Ramos (cell line): ENCODE measurements at regions not wholly inside any gene's neighbourhood (a gene's known extent, or its start where the extent isn't known, plus 50 kb on each side); places are given as distances from the start of the nearest gene placed in this dataset.

ENCODE experiments used
- in situ Hi-C: fragments of 300-500 bp; cut with MboI; formaldehyde crosslinking; loops from one replicate; pipeline ENCODE4 v1.14.3; 2022; ENCODE audit warnings: low sequenced_read_pairs; ENCODE audit not compliant: unreplicated experiment

- in situ Hi-C loops = no loop called here
Measured at GRCh38 chr1:219478811-219479210, 134.1 kb downstream of the ZC3H11B start.

GRCh38 chr1:219477861-219478260, 135.0 kb downstream of the ZC3H11B start:
- in situ Hi-C loops = no loop called here

GRCh38 chr1:219476716-219477115, 136.2 kb downstream of the ZC3H11B start:
- in situ Hi-C loops = no loop called here

GRCh38 chr1:219476116-219476515, 136.8 kb downstream of the ZC3H11B start:
- in situ Hi-C loops = no loop called here

- in situ Hi-C loops = no loop called here
Measured at GRCh38 chr1:219472596-219472995, 140.3 kb downstream of the ZC3H11B start.

GRCh38 chr1:219467524-219467923, 145.4 kb downstream of the ZC3H11B start:
- in situ Hi-C loops = no loop called here

- in situ Hi-C loops = no loop called here
Measured at GRCh38 chr1:219466766-219467165, 146.1 kb downstream of the ZC3H11B start.

GRCh38 chr1:219465212-219466093, 147.5 kb downstream of the ZC3H11B start:
- in situ Hi-C loops = no loop called here

- in situ Hi-C loops = no loop called here
Measured at GRCh38 chr1:219463636-219464035, 149.3 kb downstream of the ZC3H11B start.

- in situ Hi-C loops = no loop called here
Measured at GRCh38 chr1:219461981-219462400, 150.9 kb downstream of the ZC3H11B start.

- in situ Hi-C loops = no loop called here
Measured at GRCh38 chr1:219460896-219461815, 151.7 kb downstream of the ZC3H11B start.

GRCh38 chr1:219460081-219460895, 152.6 kb downstream of the ZC3H11B start:
- in situ Hi-C loops = no loop called here

- in situ Hi-C loops = no loop called here
Measured at GRCh38 chr1:219459351-219460080, 153.4 kb downstream of the ZC3H11B start.

- in situ Hi-C loops = no loop called here
Measured at GRCh38 chr1:219446288-219446687, 166.6 kb downstream of the ZC3H11B start.

- in situ Hi-C loops = no loop called here
Measured at GRCh38 chr1:219445864-219446263, 167.0 kb downstream of the ZC3H11B start.

- in situ Hi-C loops = no loop called here
Measured at GRCh38 chr1:219444474-219444873, 168.4 kb downstream of the ZC3H11B start.

- in situ Hi-C loops = no loop called here
Measured at GRCh38 chr1:219443763-219444162, 169.1 kb downstream of the ZC3H11B start.

GRCh38 chr1:219442611-219443061, 170.3 kb downstream of the ZC3H11B start:
- in situ Hi-C loops = no loop called here

GRCh38 chr1:219441884-219442283, 171.0 kb downstream of the ZC3H11B start:
- in situ Hi-C loops = no loop called here
